ENCODE measurements at regions not wholly inside any gene's neighbourhood (a gene's known extent, or its start where the extent isn't known, plus 50 kb on each side); places are given as distances from the start of the nearest gene placed in this dataset.
"Not testable (repeated sequence)": the region's sequence is repeated elsewhere in the genome, so short reads cannot be mapped to it uniquely, and the experiment has no call there.

DNA sequence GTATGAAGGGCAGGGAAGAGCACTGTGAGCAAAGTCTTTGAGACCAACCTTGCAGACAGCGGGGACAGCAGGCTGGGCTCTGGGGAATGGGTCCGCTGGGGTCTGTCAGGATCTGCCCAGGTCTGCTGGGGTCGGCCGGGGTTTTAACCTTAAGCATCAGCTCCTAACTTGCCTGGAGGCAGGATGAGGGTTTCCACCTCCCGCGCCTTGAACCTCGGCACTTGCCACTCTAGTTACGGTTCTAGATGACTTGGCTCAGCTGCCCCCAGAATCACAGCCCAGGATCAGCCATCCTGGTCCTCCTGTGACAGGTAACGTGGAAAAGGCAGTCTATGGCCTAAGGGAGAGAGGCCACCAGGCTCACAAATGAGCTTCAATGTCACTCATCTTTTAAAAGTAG, 50.4 kb upstream of the CACUL1 start:
- Mint-ChIP-seq H3K4me1 (peaks cover 8% of the 10 kb centered on the region), H3K36me3 (ENCODE audit: low read depth) (no peaks in the 10 kb centered on the region), H3K27ac (no peak overlapping the region), H3K4me3 (no peak overlapping the region), H3K27me3 (peaks cover 41% of the 10 kb centered on the region)
- no peak for ATAC-seq
- no peaks in the 10 kb centered on the region for H3K9me3 ChIP-seq (ENCODE audit: control insufficient read depth, low read length, poor library complexity, severe bottlenecking)
- DNase-seq, result no peak

- no peaks in the 10 kb centered on the region for H3K36me3 Mint-ChIP-seq (ENCODE audit: low read depth)
- no peak for DNase-seq
- H3K4me3 Mint-ChIP-seq, result no peak overlapping the region
Observed at GRCh38 chr10:118807512-118808305, 52.9 kb upstream of the CACUL1 start.

GRCh38 chr10:118808601-118809356, 54.0 kb upstream of the CACUL1 start:
- DNase-seq, result no peak

More at GRCh38 chr10:118807512-118808305, 52.9 kb upstream of the CACUL1 start:
- H3K9me3 ChIP-seq (ENCODE audit: control insufficient read depth, low read length, poor library complexity, severe bottlenecking), result no peaks in the 10 kb centered on the region
- no peak for ATAC-seq
- H3K27me3 Mint-ChIP-seq, result peaks cover 39% of the 10 kb centered on the region
- H3K27ac Mint-ChIP-seq, result no peak overlapping the region
- peaks cover 3% of the 10 kb centered on the region for H3K4me1 Mint-ChIP-seq

GRCh38 chr10:118809357-118810220, 54.8 kb upstream of the CACUL1 start:
- Mint-ChIP-seq H3K27ac (peak overlapping the region; percentile 8), H3K27me3 (peaks cover 44% of the 10 kb centered on the region), H3K4me3 (no peak overlapping the region), H3K36me3 (ENCODE audit: low read depth) (no peaks in the 10 kb centered on the region), H3K4me1 (peaks cover under 1% of the 10 kb centered on the region)
- DNase-seq (no peak), ATAC-seq (no peak)
- H3K9me3 ChIP-seq (ENCODE audit: control insufficient read depth, low read length, poor library complexity, severe bottlenecking), result no peaks in the 10 kb centered on the region

More at GRCh38 chr10:118808601-118809356, 54.0 kb upstream of the CACUL1 start:
- ATAC-seq, result no peak
- H3K36me3 Mint-ChIP-seq (ENCODE audit: low read depth), result no peaks in the 10 kb centered on the region
- H3K4me3 Mint-ChIP-seq, result no peak overlapping the region
- peaks cover 46% of the 10 kb centered on the region for H3K27me3 Mint-ChIP-seq
- H3K27ac Mint-ChIP-seq, result peak overlapping the region; percentile 8
- H3K9me3 ChIP-seq (ENCODE audit: control insufficient read depth, low read length, poor library complexity, severe bottlenecking), result no peaks in the 10 kb centered on the region
- H3K4me1 Mint-ChIP-seq, result peaks cover 3% of the 10 kb centered on the region

DNA sequence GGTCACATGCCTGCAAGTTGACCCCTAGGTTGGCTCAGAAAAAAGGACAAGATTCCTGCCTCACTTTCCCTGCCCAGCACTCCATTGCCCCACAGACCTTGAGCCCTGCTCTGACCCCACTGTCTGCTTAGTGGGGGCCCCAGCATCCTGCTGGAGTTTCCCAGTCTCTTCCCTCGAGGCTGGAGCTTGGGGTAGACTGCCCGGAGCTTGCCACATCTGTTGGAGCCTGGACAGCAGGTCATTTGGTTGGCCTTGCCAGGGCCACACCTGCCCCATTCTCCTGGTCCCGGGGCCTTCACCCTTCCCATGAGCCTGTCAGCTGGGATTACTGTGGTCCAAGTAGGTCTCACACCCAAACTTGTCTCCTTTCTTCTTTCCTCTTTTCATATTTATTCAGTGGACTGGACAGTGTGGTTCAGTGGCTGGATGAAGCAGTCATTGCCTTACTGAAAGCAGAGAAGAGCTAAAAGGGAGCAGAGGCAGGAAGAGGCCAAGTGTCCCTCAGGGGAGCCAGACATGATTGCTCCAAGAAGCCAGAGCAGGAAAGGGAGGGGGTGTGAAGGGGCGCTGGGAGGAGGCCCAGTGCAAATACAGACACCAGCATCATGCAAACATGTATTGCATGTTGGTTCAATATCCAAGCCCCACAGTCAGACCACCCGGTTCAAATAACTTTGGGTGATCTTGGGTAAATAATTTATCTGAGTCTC, 56.2 kb upstream of the CACUL1 start:
- ATAC-seq (no peak), DNase-seq (no peak)
- H3K27me3 Mint-ChIP-seq, result peaks cover 41% of the 10 kb centered on the region
- no peaks in the 10 kb centered on the region for H3K4me1 Mint-ChIP-seq
- H3K36me3 Mint-ChIP-seq (ENCODE audit: low read depth), result no peaks in the 10 kb centered on the region
- H3K9me3 ChIP-seq (ENCODE audit: control insufficient read depth, low read length, poor library complexity, severe bottlenecking), result no peaks in the 10 kb centered on the region
- H3K27ac Mint-ChIP-seq, result no peak overlapping the region
- H3K4me3 Mint-ChIP-seq, result no peak overlapping the region

DNA sequence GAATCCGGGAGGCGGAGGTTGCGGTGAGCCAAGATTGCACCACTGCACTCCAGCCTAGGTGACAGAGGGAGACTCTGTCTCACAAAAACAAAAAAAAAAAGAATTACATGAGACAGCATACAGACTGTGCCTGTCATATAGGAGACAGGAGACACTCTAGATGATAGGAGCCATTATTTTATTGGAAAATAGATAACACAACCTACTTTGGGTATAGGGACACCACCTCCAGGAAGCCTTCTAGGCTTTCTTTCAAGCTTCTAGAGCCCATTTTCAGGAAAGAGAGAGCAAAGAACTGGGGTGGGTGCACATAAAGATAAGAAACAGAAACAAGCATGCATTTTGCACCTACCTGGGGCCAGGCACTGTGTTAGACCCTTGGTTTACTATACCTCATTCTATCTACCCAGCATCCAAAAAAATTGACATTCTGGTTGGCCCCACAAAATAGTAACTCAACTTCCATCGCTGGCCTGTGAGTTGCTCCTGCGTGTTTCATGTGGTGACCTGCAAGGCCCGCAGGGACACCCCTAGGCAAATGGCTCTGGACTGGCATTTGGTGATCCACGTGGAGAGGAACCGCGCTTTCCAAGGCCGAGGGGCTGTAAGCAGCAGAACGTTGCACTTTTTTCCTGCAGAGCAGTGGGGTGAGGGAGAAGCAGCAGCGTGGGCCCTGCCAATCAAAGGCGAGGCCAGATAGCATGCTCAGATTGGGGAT, 57.1 kb upstream of the CACUL1 start:
- ATAC-seq (no peak), DNase-seq (no peak)
- Mint-ChIP-seq H3K27me3 (peaks cover 44% of the 10 kb centered on the region), H3K4me1 (no peaks in the 10 kb centered on the region), H3K4me3 (no peak overlapping the region), H3K36me3 (ENCODE audit: low read depth) (no peaks in the 10 kb centered on the region), H3K27ac (no peak overlapping the region)
- no peaks in the 10 kb centered on the region for H3K9me3 ChIP-seq (ENCODE audit: control insufficient read depth, low read length, poor library complexity, severe bottlenecking)

DNA sequence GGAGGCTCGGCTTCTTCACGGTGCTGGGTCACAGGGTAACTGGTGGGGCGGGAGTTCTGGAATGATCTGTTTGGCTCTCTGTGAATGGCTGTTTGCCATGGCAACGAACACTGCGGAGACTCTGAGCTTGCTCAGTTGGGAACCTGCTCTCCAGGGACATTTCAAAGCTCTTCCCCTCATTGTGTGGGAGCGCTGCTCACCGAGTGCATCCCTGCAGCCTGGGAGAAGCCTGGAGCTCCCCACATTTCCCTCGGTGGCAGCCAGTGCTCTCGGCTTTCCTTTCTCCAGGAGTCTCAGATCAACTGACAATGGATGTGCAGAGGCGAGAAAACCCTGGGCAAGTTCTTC, 57.6 kb upstream of the CACUL1 start:
- Mint-ChIP-seq H3K4me1 (no peaks in the 10 kb centered on the region), H3K27me3 (peaks cover 48% of the 10 kb centered on the region), H3K4me3 (no peak overlapping the region), H3K36me3 (ENCODE audit: low read depth) (no peaks in the 10 kb centered on the region), H3K27ac (no peak overlapping the region)
- no peaks in the 10 kb centered on the region for H3K9me3 ChIP-seq (ENCODE audit: control insufficient read depth, low read length, poor library complexity, severe bottlenecking)
- DNase-seq (no peak), ATAC-seq (no peak)

GRCh38 chr10:118813001-118813400, 58.2 kb upstream of the CACUL1 start:
- H3K4me3 Mint-ChIP-seq; H3K27ac Mint-ChIP-seq; H3K4me1 Mint-ChIP-seq; DNase-seq; H3K9me3 ChIP-seq (ENCODE audit: control insufficient read depth, low read length, poor library complexity, severe bottlenecking); H3K36me3 Mint-ChIP-seq (ENCODE audit: low read depth); ATAC-seq: not testable (repeated sequence)
- peaks cover 48% of the 10 kb centered on the region for H3K27me3 Mint-ChIP-seq

DNA sequence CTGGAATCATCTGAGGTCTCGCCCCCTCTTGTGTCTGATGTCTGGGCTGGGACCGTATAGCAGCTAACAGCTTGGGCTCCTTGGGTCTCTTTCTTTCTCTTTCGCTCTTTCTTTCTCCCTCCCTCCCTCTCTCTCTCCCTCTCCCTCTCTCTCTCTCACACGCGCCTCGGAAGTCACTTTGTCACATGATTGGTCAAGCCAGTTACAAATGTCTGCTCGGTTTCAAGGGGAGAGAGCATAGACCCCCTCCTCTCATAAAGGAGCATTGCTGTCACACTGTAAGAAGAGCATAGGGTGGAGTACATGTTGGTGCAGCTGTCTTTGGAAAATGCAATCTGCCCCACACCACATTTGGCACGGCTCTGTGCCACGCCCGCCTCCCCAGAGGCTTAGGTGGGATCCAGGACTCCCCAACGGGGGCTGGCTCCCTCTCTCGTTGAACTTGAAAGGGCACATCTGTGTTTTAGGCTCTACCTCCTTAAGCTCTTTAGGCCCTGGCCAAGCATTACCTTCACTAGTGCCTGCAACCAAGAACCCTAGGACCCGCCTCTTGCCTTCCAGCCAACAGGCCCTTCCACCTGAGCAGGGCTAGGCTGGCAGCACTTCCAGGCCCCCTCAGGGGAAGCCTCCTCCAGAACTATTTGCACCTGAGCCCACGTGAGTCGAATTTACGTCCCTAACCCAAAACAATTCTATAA, 61.9 kb upstream of the CACUL1 start:
- no peak overlapping the region for H3K4me3 Mint-ChIP-seq
- no peaks in the 10 kb centered on the region for H3K36me3 Mint-ChIP-seq (ENCODE audit: low read depth)
- H3K9me3 ChIP-seq (ENCODE audit: control insufficient read depth, low read length, poor library complexity, severe bottlenecking), result no peaks in the 10 kb centered on the region
- no peak for DNase-seq
- peaks cover 30% of the 10 kb centered on the region for H3K27me3 Mint-ChIP-seq
- no peak overlapping the region for H3K27ac Mint-ChIP-seq
- H3K4me1 Mint-ChIP-seq, result no peaks in the 10 kb centered on the region
- no peak for ATAC-seq

GRCh38 chr10:118817328-118818068, 62.7 kb upstream of the CACUL1 start:
- Mint-ChIP-seq H3K27ac (no peak overlapping the region), H3K36me3 (ENCODE audit: low read depth) (no peaks in the 10 kb centered on the region), H3K4me1 (no peaks in the 10 kb centered on the region), H3K4me3 (no peak overlapping the region), H3K27me3 (peaks cover 26% of the 10 kb centered on the region)
- ATAC-seq (no peak), DNase-seq (no peak)
- no peaks in the 10 kb centered on the region for H3K9me3 ChIP-seq (ENCODE audit: control insufficient read depth, low read length, poor library complexity, severe bottlenecking)

- ATAC-seq (no peak), DNase-seq (no peak)
- Mint-ChIP-seq H3K4me1 (no peaks in the 10 kb centered on the region), H3K36me3 (ENCODE audit: low read depth) (no peaks in the 10 kb centered on the region), H3K27ac (no peak overlapping the region), H3K27me3 (peaks cover 18% of the 10 kb centered on the region), H3K4me3 (no peak overlapping the region)
- H3K9me3 ChIP-seq (ENCODE audit: control insufficient read depth, low read length, poor library complexity, severe bottlenecking), result no peaks in the 10 kb centered on the region
Observed at GRCh38 chr10:118818621-118819221, 64.0 kb upstream of the CACUL1 start.
